HG03025 (cell line): ENCODE measurements at regions not wholly inside any gene's neighbourhood (a gene's known extent, or its start where the extent isn't known, plus 50 kb on each side); places are given as distances from the start of the nearest gene placed in this dataset.
"Not testable (repeated sequence)": the region's sequence is repeated elsewhere in the genome, so short reads cannot be mapped to it uniquely, and the experiment has no call there.

Experiments
- ATAC-seq: cut with Tn5 transposase; IDR thresholded peaks from one replicate; pipeline ENCODE4 v1.9.1; 2021; ENCODE audit warnings: mild to moderate bottlenecking, moderate library complexity; ENCODE audit not compliant: unreplicated experiment, low FRiP score

GRCh38 chr11:60592601-60593000 lies 77.4 kb downstream of the MS4A13 start:
- ATAC-seq = no peak

- ATAC-seq = no peak
Observed at GRCh38 chr11:60594998-60595642, 79.9 kb downstream of the MS4A13 start.

GRCh38 chr11:60607483-60607882 lies 91.9 kb upstream of the MS4A8 start:
- no peak for ATAC-seq

- no peak for ATAC-seq
Observed at GRCh38 chr11:60609632-60610031, 89.8 kb upstream of the MS4A8 start.

- ATAC-seq = no peak
Observed at GRCh38 chr11:60610702-60611101, 88.7 kb upstream of the MS4A8 start.

- no peak for ATAC-seq
Observed at GRCh38 chr11:60615497-60615896, 83.9 kb upstream of the MS4A8 start.

GRCh38 chr11:60621940-60622339 lies 77.5 kb upstream of the MS4A8 start:
- not testable (repeated sequence) for ATAC-seq

- ATAC-seq = not testable (repeated sequence)
Observed at GRCh38 chr11:60622776-60623175, 76.6 kb upstream of the MS4A8 start.

- ATAC-seq = no peak
Observed at GRCh38 chr11:60625262-60625661, 74.2 kb upstream of the MS4A8 start.

GRCh38 chr11:60629399-60629798 lies 70.0 kb upstream of the MS4A8 start:
- no peak for ATAC-seq

GRCh38 chr11:60631944-60632343 lies 67.5 kb upstream of the MS4A8 start:
- ATAC-seq = no peak

- ATAC-seq = peak; percentile 60
Observed at GRCh38 chr11:60633645-60634044, 65.8 kb upstream of the MS4A8 start.

GRCh38 chr11:60634126-60634525 lies 65.3 kb upstream of the MS4A8 start:
- ATAC-seq = peak; percentile 61

GRCh38 chr11:60641940-60642339 lies 57.5 kb upstream of the MS4A8 start:
- ATAC-seq = no peak

GRCh38 chr11:60647087-60647486 lies 52.3 kb upstream of the MS4A8 start:
- no peak for ATAC-seq
